GM21717 (cell line): ENCODE measurements at regions not wholly inside any gene's neighbourhood (a gene's known extent, or its start where the extent isn't known, plus 50 kb on each side); places are given as distances from the start of the nearest gene placed in this dataset.
"Not testable (repeated sequence)": the region's sequence is repeated elsewhere in the genome, so short reads cannot be mapped to it uniquely, and the experiment has no call there.

ENCODE experiments used
- ATAC-seq: cut with Tn5 transposase; IDR thresholded peaks from one replicate; pipeline ENCODE4 v1.9.1; 2021; ENCODE audit warnings: mild to moderate bottlenecking, moderate library complexity; ENCODE audit not compliant: unreplicated experiment

GRCh38 chr18:10241579-10241978 is 212.9 kb upstream of the APCDD1 start:
- ATAC-seq = no peak

GRCh38 chr18:10242936-10243680 is 211.3 kb upstream of the APCDD1 start:
- no peak for ATAC-seq

GRCh38 chr18:10244341-10244740 is 210.1 kb upstream of the APCDD1 start:
- no peak for ATAC-seq

- ATAC-seq = no peak
These were observed 209.2 kb upstream of the APCDD1 start for GRCh38 chr18:10245031-10245845.

GRCh38 chr18:10245846-10246175 is 208.6 kb upstream of the APCDD1 start:
- ATAC-seq = no peak

DNA sequence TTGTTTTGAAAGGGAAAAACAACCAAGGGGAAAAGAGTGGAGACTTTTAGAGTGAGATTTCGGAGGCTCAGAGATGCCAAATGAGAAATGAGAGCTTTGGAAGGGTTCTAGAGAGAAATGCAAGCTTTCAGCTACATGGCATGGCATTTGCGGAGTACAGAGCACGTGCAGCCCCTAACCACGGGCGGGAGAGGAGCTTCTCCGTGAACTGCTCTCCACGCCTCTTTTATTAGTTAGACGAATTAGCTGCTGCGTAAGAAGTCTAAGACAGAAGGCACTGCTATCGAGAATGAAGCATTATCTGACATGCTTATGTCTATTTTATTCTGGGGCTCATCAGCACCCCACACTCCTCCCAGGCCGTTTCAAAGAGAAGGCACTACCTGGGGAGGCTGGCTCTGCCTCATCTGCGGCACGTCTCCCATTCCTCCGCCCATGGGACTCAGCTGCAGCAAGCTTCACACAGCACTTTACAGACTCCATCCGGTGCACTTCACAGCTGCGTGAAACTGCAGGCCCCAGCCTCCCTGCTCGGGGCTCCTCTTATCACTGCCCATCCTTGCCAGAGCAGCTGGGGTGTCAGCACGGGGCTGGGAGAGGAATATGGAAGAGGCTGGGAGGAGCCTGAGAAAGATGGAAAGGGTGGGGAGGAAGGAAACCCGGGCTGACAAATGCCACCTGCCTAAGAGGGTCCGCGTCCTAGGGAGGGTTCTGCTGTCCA is 207.3 kb upstream of the APCDD1 start:
- no peak for ATAC-seq

DNA sequence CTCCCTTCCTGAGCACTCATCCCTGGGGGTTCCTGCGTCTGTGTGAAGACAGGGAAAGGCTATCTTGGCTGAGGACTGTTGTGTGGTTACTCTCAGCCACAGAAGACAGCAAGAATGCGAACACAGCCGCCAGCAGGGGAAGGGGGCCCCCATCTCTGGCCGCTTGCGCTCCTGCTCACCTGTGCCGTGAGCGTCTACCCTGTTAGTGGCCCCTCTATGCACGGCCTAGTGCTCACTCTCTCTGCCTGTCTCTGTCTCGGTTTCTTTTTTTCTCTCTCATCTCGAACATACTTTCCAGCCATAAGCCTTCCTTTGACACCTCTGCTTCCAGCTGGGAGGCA is 206.7 kb upstream of the APCDD1 start:
- ATAC-seq = no peak

GRCh38 chr18:10248738-10249137 is 205.7 kb upstream of the APCDD1 start:
- no peak for ATAC-seq

DNA sequence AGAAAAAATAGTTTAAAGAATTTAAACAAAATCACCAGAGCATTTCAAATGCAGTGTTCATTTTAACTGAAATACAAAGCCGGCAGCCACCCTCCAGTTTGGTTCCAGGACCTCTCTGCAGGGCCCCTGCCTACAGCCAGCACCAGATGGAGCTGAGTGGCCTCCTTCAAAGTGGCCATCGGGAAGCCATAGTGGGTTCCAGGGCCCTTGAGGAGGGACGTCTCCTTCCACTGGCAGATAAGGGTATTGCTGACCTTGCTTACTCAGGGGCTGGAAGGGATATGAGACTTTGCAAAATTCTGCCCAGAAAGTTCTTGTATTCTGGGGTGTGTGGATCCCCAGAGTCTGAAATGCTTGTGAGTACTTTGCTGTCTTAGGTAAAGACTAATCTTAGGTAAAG is 205.2 kb upstream of the APCDD1 start:
- ATAC-seq = no peak

DNA sequence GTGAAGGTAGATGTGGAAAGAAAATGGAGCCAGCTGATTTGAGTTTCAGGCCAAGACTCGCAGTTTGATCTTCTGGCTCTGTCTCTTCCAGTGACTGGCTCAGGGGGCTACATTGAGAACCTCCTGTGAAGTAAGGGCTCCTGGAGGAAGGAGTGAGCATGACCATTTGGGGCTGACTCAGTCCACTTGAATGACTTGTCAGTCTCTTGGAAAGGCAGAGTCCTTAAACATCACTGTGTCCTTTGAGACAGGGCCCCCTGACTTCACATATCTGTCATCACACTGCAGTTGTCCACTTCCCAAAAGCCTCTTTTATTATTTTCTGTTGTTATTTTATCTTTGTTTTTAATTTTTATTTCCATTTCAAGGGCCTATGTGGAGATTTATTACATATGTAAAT is 204.6 kb upstream of the APCDD1 start:
- no peak for ATAC-seq

DNA sequence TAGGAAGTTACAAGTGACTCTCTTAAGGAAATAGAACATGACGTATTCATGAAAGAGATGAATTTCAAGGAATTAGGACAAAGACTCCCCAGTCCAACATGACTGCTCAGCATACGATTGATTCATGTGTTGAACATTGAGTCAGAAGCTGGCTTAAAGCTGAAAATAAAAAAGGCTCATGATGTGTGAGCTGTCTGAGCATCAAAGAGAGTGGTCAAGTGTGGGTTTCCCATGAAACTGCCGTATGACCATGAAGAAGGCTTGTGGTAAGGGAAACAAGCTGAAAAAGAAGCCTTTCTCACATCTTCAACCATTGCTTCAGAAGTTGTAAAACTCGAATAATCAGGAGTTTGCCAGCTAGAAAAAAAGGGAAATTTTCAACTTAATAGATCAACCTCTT is 201.9 kb upstream of the APCDD1 start:
- no peak for ATAC-seq

DNA sequence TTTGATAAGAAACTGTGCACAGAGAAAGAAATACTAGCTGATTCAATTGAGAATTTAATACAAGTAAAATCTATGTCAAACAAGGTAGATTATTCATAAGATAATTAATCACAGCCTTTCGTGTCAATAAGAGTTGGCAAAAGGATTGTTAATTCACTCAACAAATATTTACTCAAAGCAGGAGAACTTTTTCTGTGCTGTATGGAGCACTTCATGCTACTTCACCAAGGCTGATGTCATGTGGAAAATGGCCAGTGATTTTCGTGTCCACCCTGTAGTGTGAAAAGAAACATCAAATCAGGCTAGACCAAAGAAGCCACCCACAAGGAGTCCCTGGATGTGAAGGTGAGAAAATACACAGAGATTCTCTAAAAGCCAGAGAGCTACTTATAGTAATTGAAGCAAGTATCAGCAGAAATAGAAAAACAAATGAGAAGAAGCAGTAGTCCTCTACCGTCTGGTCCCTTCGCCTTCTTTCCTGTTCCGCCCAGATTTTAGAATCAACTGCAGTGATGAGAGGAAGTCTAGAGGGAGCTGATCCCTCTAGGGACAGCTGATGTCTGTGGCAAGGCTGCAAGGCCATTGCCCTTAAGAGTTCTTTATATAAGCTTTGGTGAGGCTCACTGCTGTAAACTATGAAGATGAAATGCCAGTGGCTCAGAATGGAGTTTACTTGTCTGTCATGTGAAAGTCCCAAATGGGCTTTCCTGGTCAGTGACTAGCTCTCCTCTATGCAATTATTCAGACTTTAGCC is 201.3 kb upstream of the APCDD1 start:
- no peak for ATAC-seq

GRCh38 chr18:10256276-10256675 is 198.2 kb upstream of the APCDD1 start:
- not testable (repeated sequence) for ATAC-seq

DNA sequence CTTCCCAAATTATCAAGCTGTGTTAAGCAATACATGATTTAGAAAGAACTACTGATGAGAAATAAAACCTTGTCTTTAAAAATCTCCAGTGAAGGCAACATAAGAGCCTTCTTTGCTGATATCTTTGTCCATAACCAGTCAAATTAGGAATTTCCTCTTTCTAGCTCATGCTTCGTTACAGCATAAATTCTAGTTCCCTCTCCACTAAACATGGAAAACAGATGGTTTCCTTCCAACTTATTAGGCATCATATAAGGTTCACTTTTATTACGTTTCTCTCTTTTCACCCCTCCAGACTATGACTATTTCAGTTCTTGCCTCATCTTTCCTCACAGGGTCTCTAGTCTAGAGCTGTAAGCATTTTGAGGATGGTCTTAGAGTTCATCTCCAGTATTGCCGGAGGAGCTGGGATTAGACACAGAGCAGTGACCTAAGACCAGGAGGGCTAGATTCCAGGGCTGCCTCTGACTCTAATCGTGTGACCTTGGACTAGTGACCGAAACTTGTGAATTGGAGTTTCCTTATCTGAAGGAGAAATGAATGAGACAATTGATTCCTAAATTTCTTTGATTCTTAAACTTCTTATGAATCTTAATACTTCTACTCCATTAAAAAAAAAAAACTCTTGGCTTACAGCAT is 195.5 kb upstream of the APCDD1 start:
- ATAC-seq = no peak

DNA sequence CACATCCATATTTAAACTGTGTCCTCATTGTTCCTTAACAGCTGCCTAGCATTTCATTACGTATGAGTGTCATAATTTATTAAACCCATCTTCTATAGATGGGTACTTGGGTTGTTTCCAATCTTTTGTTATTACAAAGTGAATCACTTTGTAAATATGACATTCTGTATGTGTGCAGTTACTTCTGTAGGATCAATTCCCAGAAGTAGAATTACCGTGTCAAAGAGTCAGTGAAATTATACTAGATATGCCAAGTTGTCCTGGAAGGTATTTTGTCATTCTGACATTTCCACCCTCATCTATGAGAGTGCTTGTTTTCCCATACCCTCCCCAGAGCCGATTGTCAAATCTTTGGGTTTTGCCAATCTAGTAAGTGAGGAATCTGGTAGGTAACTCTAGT is 194.5 kb upstream of the APCDD1 start:
- ATAC-seq = no peak

DNA sequence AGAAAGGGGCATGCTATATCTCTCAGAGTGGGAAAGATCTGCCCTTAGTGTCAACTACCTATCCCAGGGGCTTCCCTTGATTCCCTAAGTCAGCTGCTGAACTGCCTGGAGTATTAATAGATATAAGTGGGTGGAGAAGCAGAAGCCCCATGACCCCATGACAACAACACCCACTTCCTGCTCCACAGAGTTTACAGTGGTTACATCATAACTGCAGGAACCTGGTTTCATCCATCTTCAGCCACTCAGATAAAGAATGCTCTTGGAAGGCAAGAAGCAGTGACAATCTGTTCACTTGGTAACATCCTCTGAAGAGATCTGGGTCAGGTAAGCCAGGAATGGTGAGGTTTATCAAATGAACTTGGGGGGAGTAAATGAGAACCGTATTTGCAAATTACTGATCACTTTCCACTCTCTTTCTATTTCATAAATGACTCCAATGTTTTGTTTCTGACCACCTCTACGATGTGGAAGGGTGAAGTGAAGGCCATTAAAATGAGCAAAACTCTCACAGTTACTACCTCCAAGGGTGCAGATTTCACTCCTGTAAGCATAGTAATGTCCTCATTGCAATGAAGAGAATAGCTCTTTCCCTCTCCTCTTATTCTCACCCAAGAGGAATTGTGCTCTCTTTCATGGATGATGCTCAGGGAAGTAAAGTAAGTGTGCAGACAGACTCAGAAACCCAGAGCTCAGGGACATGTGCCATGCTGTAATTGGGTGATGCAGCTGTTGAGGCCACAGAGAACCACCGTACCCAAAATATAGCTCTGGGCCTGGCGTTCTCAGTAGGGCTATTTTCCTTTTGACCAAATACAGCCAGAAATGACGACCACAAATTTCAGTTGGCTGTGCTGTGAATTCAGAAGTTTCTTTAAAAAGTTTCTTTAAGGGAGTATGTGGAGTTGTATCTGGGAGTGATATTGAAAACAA is 192.8 kb upstream of the APCDD1 start:
- no peak for ATAC-seq

DNA sequence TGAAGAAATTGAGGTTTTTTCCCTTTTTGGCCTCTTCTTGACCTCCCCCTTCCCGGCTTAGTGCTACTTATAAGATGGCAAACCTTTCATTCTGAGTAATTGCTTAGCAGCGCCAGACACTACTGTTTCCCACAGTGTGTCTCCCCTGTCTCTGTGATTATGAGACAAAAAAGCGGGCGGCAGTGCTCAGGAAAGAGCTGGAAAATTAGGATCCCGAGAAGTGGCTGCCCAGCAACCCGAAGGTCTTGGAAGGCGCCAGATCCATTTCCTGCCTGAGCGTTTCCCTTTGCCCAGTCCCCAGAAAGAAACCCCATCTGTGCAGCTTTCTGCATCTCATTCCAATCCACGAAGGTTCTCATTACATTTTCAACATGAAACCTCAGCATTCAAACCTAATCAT is 191.9 kb upstream of the APCDD1 start:
- no peak for ATAC-seq

DNA sequence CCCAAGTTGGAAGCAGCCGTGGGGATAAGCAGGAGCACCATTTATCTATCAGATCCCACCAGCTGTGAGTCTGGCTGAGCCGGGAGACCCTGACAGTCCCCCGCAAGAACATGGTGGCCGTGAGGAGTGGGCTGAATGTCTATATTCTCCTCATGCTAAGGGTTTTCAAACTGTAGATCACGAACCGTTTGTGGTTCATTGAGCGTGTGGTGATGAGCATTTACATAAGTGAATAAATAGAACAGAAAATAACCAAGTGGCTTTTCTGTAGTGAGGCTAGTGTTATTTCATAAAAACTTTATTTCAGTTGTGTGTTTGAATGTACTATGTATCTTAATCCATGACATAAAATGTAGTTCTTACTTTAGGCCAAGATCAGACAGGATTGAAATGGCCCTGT is 190.2 kb upstream of the APCDD1 start:
- ATAC-seq = no peak

GRCh38 chr18:10265560-10266333 is 188.7 kb upstream of the APCDD1 start:
- no peak for ATAC-seq
